T-helper 17 cell (primary cell): ENCODE measurements at regions not wholly inside any gene's neighbourhood (a gene's known extent, or its start where the extent isn't known, plus 50 kb on each side); places are given as distances from the start of the nearest gene placed in this dataset.
"Not testable (repeated sequence)": the region's sequence is repeated elsewhere in the genome, so short reads cannot be mapped to it uniquely, and the experiment has no call there.

Experiments used
- ATAC-seq: fragments of 150-1000 bp; cut with Tn5 transposase; 2 replicates; pipeline ENCODE4 v1.10.0; 2021; ENCODE audit warnings: mild to moderate bottlenecking, moderate library complexity
- DNase-seq, 3 donors: peaks; one replicate each; pipeline versions ENCODE4 v3.0.0 to v3.0.0-alpha.2; 2020 to 2021
- H3K9me3 ChIP-seq: one replicate; pipeline ENCODE4 v1.7.0; 2013; ENCODE audit warnings: low read length, mild to moderate bottlenecking; ENCODE audit not compliant: control insufficient read depth, poor library complexity, severe bottlenecking
- H3K27ac Mint-ChIP-seq: one replicate; pipeline ENCODE4 v1.8.0; 2022; ENCODE audit warnings: mild to moderate bottlenecking, moderate library complexity, mixed read lengths
- H3K27me3 Mint-ChIP-seq: one replicate; pipeline ENCODE4 v1.8.0; 2022; ENCODE audit warnings: mixed read lengths
- H3K36me3 Mint-ChIP-seq: one replicate; pipeline ENCODE4 v1.8.0; 2022; ENCODE audit warnings: low read depth, mixed read lengths
- H3K4me1 Mint-ChIP-seq: one replicate; pipeline ENCODE4 v1.8.0; 2022; ENCODE audit warnings: mild to moderate bottlenecking, mixed read lengths
- H3K4me3 Mint-ChIP-seq: one replicate; pipeline ENCODE4 v1.8.0; 2022; ENCODE audit warnings: mild to moderate bottlenecking, moderate library complexity, mixed read lengths

GRCh38 chr2:207370646-207371045 lies 159.1 kb upstream of the CREB1 start:
- no peak overlapping the region for H3K4me3 Mint-ChIP-seq
- H3K27me3 Mint-ChIP-seq: no peaks in the 10 kb centered on the region
- no peaks in the 10 kb centered on the region for H3K36me3 Mint-ChIP-seq
- no peaks in the 10 kb centered on the region for H3K9me3 ChIP-seq
- no peaks in the 10 kb centered on the region for H3K4me1 Mint-ChIP-seq
- no peak overlapping the region for H3K27ac Mint-ChIP-seq
- ATAC-seq: no peak
- no peak for DNase-seq

GRCh38 chr2:207371877-207372276 lies 157.9 kb upstream of the CREB1 start:
- no peak overlapping the region for H3K27ac Mint-ChIP-seq
- H3K4me1 Mint-ChIP-seq: no peaks in the 10 kb centered on the region
- H3K27me3 Mint-ChIP-seq: no peaks in the 10 kb centered on the region
- DNase-seq (no peak), ATAC-seq (no peak)
- H3K9me3 ChIP-seq: no peaks in the 10 kb centered on the region
- no peak overlapping the region for H3K4me3 Mint-ChIP-seq
- no peaks in the 10 kb centered on the region for H3K36me3 Mint-ChIP-seq

GRCh38 chr2:207372483-207372882 lies 157.3 kb upstream of the CREB1 start:
- Mint-ChIP-seq H3K4me3 (no peak overlapping the region), H3K27me3 (no peaks in the 10 kb centered on the region), H3K4me1 (no peaks in the 10 kb centered on the region), H3K36me3 (no peaks in the 10 kb centered on the region), H3K27ac (no peak overlapping the region)
- no peak for ATAC-seq
- no peak for DNase-seq
- no peaks in the 10 kb centered on the region for H3K9me3 ChIP-seq

GRCh38 chr2:207375207-207375875 lies 154.4 kb upstream of the CREB1 start:
- no peak for DNase-seq
- no peaks in the 10 kb centered on the region for H3K9me3 ChIP-seq
- Mint-ChIP-seq H3K27me3 (no peaks in the 10 kb centered on the region), H3K36me3 (peaks cover 2% of the 10 kb centered on the region), H3K27ac (no peak overlapping the region), H3K4me1 (no peaks in the 10 kb centered on the region), H3K4me3 (no peak overlapping the region)
- ATAC-seq: no peak

- not testable (repeated sequence) for H3K4me3 Mint-ChIP-seq, H3K4me1 Mint-ChIP-seq, H3K27ac Mint-ChIP-seq, H3K27me3 Mint-ChIP-seq, ATAC-seq, DNase-seq, H3K36me3 Mint-ChIP-seq, H3K9me3 ChIP-seq
Measured at GRCh38 chr2:207378620-207379019, 151.1 kb upstream of the CREB1 start.

GRCh38 chr2:207385076-207385475 lies 144.7 kb upstream of the CREB1 start:
- no peak for ATAC-seq
- no peak overlapping the region for H3K4me3 Mint-ChIP-seq
- H3K9me3 ChIP-seq: no peaks in the 10 kb centered on the region
- H3K36me3 Mint-ChIP-seq: no peaks in the 10 kb centered on the region
- H3K27ac Mint-ChIP-seq: no peak overlapping the region
- H3K27me3 Mint-ChIP-seq: no peaks in the 10 kb centered on the region
- no peaks in the 10 kb centered on the region for H3K4me1 Mint-ChIP-seq
- no peak for DNase-seq

- Mint-ChIP-seq H3K36me3 (no peaks in the 10 kb centered on the region), H3K27ac (no peak overlapping the region)
Measured at GRCh38 chr2:207385903-207386302, 143.9 kb upstream of the CREB1 start.

GRCh38 chr2:207387001-207387571 lies 142.7 kb upstream of the CREB1 start:
- H3K9me3 ChIP-seq: no peaks in the 10 kb centered on the region
- no peaks in the 10 kb centered on the region for H3K27me3 Mint-ChIP-seq
- H3K4me3 Mint-ChIP-seq: no peak overlapping the region
- H3K27ac Mint-ChIP-seq: no peak overlapping the region
- H3K4me1 Mint-ChIP-seq: no peaks in the 10 kb centered on the region
- DNase-seq: no peak
- no peaks in the 10 kb centered on the region for H3K36me3 Mint-ChIP-seq
- no peak for ATAC-seq

More at GRCh38 chr2:207385903-207386302, 143.9 kb upstream of the CREB1 start:
- no peaks in the 10 kb centered on the region for H3K9me3 ChIP-seq
- H3K4me1 Mint-ChIP-seq: no peaks in the 10 kb centered on the region
- H3K27me3 Mint-ChIP-seq: no peaks in the 10 kb centered on the region
- DNase-seq (no peak), ATAC-seq (no peak)
- H3K4me3 Mint-ChIP-seq: no peak overlapping the region

GRCh38 chr2:207390302-207391095 lies 139.3 kb upstream of the CREB1 start:
- Mint-ChIP-seq H3K4me3 (no peak overlapping the region), H3K27ac (no peak overlapping the region), H3K4me1 (no peaks in the 10 kb centered on the region), H3K27me3 (no peaks in the 10 kb centered on the region), H3K36me3 (no peaks in the 10 kb centered on the region)
- no peak for ATAC-seq
- DNase-seq: no peak
- no peaks in the 10 kb centered on the region for H3K9me3 ChIP-seq

- H3K4me1 Mint-ChIP-seq: peaks cover 2% of the 10 kb centered on the region
Measured at GRCh38 chr2:207394203-207394781, 135.5 kb upstream of the CREB1 start.

GRCh38 chr2:207394812-207395534 lies 134.8 kb upstream of the CREB1 start:
- H3K4me1 Mint-ChIP-seq: peaks cover 2% of the 10 kb centered on the region
- no peak for ATAC-seq
- H3K4me3 Mint-ChIP-seq: no peak overlapping the region
- H3K9me3 ChIP-seq: no peaks in the 10 kb centered on the region
- H3K27ac Mint-ChIP-seq: no peak overlapping the region
- DNase-seq: no peak
- H3K36me3 Mint-ChIP-seq: no peaks in the 10 kb centered on the region
- no peaks in the 10 kb centered on the region for H3K27me3 Mint-ChIP-seq

More at GRCh38 chr2:207394203-207394781, 135.5 kb upstream of the CREB1 start:
- DNase-seq (no peak), ATAC-seq (no peak)
- Mint-ChIP-seq H3K36me3 (no peaks in the 10 kb centered on the region), H3K4me3 (no peak overlapping the region), H3K27me3 (no peaks in the 10 kb centered on the region), H3K27ac (no peak overlapping the region)
- no peaks in the 10 kb centered on the region for H3K9me3 ChIP-seq

GRCh38 chr2:207395535-207396251 lies 134.1 kb upstream of the CREB1 start:
- Mint-ChIP-seq H3K4me3 (no peak overlapping the region), H3K27ac (no peak overlapping the region), H3K4me1 (peaks cover 2% of the 10 kb centered on the region), H3K36me3 (no peaks in the 10 kb centered on the region), H3K27me3 (no peaks in the 10 kb centered on the region)
- ATAC-seq (no peak), DNase-seq (no peak)
- no peaks in the 10 kb centered on the region for H3K9me3 ChIP-seq
